Heart left ventricle (tissue), 13 donors: ENCODE measurements at regions not wholly inside any gene's neighbourhood (a gene's known extent, or its start where the extent isn't known, plus 50 kb on each side); places are given as distances from the start of the nearest gene placed in this dataset.

Source experiments
- CTCF ChIP-seq, 12 donors: fragments of 200-600 bp; sonication (generic) in 4 of 12; IDR thresholded peaks; one replicate each; pipeline versions ENCODE4 v1.5.0 to v1.8.0; 2018 to 2022; ENCODE audit warnings: antibody characterized with exemption in 12 of 12, mild to moderate bottlenecking in 5 of 12
- POLR2A ChIP-seq, 2 donors: fragments of 450-650 bp; IDR thresholded peaks; one replicate each; pipeline ENCODE4 v1.6.1; 2017; ENCODE audit warnings: antibody characterized with exemption in 2 of 2, mild to moderate bottlenecking in 2 of 2, moderate library complexity in 2 of 2
- donor health status: ischemic (EF 13 %, LVEDD 7.1; RV severe dilation, severe dysfunction).
- donor health status: DM: no; HTN: yes; CAD: no.
- donor health status: DM: no; HTN: no; CAD: no.
- donor health status: ischemic (EF 25% LVEDD 6.9; RV normal size, moderate dysfunction).
- donor health status: ischemic (EF 25% LVEDD 5.7; RV mildly dilated, moderate dysfunction).
- donor health status: ischemic (EF 35%, LVEDD 5.7; RV mildly dilated, moderate dysfunction).
- donor health status: nonischemic (EF 11% LVEDD 7.7; RV severe dilation, severe dysfunction).
- donor health status: DM: yes; HTN: yes; CAD: no.
- donor health status: PGD.
- donor health status: ischemic (EF 29% LVEDD 5.4; RV normal size, mild dysfunction).
- donor health status: nonischemic (EF 23%, LVEDD 6.1; RV moderate dilation, normal function).

GRCh38 chr2:234302664-234302991 is 194.3 kb downstream of the ARL4C start:
- no peak for TF ChIP-seq CTCF (IDR thresholded peaks at IDR 0.05)
- TF ChIP-seq POLR2A (IDR thresholded peaks at IDR 0.05), result no peak
